ACHN (cell line): ENCODE measurements at regions not wholly inside any gene's neighbourhood (a gene's known extent, or its start where the extent isn't known, plus 50 kb on each side); places are given as distances from the start of the nearest gene placed in this dataset.
A peak's percentile ranks its signal among the peaks of the same experiment; 100 is the strongest.

Source experiments
- DNase-seq: peaks from one replicate; pipeline ENCODE4 v3.0.0-alpha.2; 2015
- in situ Hi-C: cut with HindIII; loops from 2 replicates; pipeline ENCODE4 v1.10.0; 2017; ENCODE audit warnings: low sequenced_read_pairs, low pct_ligation_motif_present, low pct_unique_long_range_greater_than_20kb

GRCh38 chr12:93113317-93114006, 184.4 kb upstream of the EEA1 start:
- DNase-seq: no peak
- in situ Hi-C loops: no loop called here

GRCh38 chr12:93115198-93115601, 186.1 kb upstream of the EEA1 start:
- DNase-seq: no peak
- in situ Hi-C loops: no loop called here

- no peak for DNase-seq
- in situ Hi-C loops: no loop called here
These were observed 186.6 kb upstream of the EEA1 start for GRCh38 chr12:93115646-93116045.

GRCh38 chr12:93116632-93117031, 187.5 kb upstream of the EEA1 start:
- in situ Hi-C loops: no loop called here
- DNase-seq: no peak

GRCh38 chr12:93121729-93122488, 192.8 kb upstream of the EEA1 start:
- DNase-seq: no peak
- in situ Hi-C loops: no loop called here

- in situ Hi-C loops: no loop called here
- peak; percentile 10 for DNase-seq
These were observed 193.5 kb upstream of the EEA1 start for GRCh38 chr12:93122569-93123091.

- no peak for DNase-seq
- in situ Hi-C loops: no loop called here
These were observed 196.0 kb upstream of the EEA1 start for GRCh38 chr12:93125126-93125525.

GRCh38 chr12:93126069-93126474, 197.0 kb upstream of the EEA1 start:
- in situ Hi-C loops: no loop called here
- peak; percentile 10 for DNase-seq

- DNase-seq: no peak
- in situ Hi-C loops: no loop called here
These were observed 198.0 kb upstream of the EEA1 start for GRCh38 chr12:93127107-93127560.

GRCh38 chr12:93127582-93128331, 198.7 kb upstream of the EEA1 start:
- peak; percentile 55 for DNase-seq
- in situ Hi-C loops: no loop called here

- in situ Hi-C loops: no loop called here
- DNase-seq: no peak
These were observed 199.2 kb upstream of the EEA1 start for GRCh38 chr12:93128332-93128707.

GRCh38 chr12:93130366-93131054, 201.4 kb upstream of the EEA1 start:
- in situ Hi-C loops: no loop called here
- no peak for DNase-seq

GRCh38 chr12:93133361-93133760, 204.3 kb upstream of the EEA1 start:
- in situ Hi-C loops: no loop called here
- no peak for DNase-seq

GRCh38 chr12:93134175-93134890, 205.2 kb upstream of the EEA1 start:
- DNase-seq: no peak
- in situ Hi-C loops: no loop called here

- in situ Hi-C loops: no loop called here
- no peak for DNase-seq
These were observed 205.8 kb upstream of the EEA1 start for GRCh38 chr12:93134893-93135285.

GRCh38 chr12:93135286-93136239, 206.5 kb upstream of the EEA1 start:
- in situ Hi-C loops: no loop called here
- DNase-seq: no peak
